C1 segment of cervical spinal cord (tissue), 14 donors: ENCODE measurements at regions not wholly inside any gene's neighbourhood (a gene's known extent, or its start where the extent isn't known, plus 50 kb on each side); places are given as distances from the start of the nearest gene placed in this dataset.
"Not testable (repeated sequence)": the region's sequence is repeated elsewhere in the genome, so short reads cannot be mapped to it uniquely, and the experiment has no call there.

Experiments
- DNase-seq, 14 donors: peaks; one replicate each; lab custom pipeline; 2025; lab: John Stamatoyannopoulos, UW

DNA sequence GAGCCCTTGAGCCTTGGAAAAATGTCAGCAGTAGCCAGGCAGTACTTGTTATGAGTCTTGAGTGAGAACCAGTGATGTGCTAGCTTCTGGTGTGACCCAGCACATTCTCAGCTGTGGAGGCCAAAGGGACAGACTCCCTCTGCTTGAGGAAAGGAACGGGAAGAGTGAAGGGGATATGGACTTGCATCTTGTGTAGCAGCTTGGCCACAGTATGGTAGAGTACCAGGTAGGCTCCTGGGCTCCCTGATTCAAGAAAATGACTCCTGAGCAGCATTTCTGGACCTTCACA, 1601.9 kb upstream of the ADGRL3 start:
- DNase-seq, result no peak

GRCh38 chr4:59608466-59608865, 1591.7 kb upstream of the ADGRL3 start:
- DNase-seq, result no peak

- DNase-seq, result no peak
Measured at GRCh38 chr4:59612235-59612634, 1587.9 kb upstream of the ADGRL3 start.

DNA sequence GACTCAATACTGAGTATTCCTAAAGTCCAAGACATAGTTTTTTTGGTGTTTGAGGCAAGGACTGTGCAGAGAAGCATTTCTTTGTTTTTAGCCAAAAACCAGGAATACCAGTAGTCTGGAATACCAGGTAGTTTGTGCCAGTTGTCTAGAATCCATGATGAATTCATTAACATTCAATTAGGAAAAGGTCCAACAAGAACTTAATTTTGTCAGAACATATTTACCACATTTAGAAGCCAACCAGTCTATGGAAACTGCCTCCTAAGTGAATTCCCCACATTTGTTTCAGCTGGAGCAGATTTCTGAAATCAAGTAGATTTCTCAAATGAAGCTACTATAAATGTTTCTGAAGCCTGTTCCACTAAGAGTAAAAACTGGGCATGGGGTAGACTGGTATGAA, 1584.8 kb upstream of the ADGRL3 start:
- DNase-seq, result no peak

DNA sequence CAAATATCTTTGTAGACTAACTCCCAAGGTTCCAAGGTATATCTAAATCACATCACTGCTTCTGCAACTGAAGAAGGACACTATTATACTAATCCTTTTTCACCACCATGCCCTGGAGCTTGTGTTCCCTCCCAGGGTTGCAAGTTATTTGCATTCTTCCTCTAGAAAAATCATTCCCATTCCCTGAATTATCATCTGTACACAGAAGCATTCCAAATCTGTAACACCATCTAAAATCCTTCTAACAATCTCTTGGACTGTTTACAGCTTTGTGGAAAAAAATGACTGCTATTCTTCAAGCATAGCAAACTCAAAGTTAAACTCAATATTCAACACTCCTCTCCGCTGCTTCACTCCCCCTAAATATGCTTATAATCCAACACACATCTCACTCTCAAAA, 1570.8 kb upstream of the ADGRL3 start:
- no peak for DNase-seq

GRCh38 chr4:59630235-59630634, 1569.9 kb upstream of the ADGRL3 start:
- no peak for DNase-seq

DNA sequence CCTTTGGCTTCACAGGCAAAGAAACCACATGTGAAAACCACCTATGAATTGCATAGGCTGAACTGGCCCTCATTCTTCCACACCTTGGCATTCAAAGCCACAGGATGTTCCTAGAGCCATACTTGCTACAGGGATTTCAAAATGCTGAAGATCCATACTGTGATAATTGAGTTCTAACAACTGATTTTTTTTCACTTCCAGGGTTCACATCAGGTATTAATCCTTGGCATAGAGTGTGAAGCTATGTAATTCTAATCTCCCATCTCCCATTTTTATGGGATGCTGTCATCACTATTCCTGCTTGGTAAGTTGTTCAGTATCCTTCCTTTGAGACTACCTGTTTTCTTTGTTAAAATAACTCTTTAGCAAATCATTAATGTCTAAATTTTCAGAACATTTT, 1569.2 kb upstream of the ADGRL3 start:
- no peak for DNase-seq

- no peak for DNase-seq
Measured at GRCh38 chr4:59637596-59637995, 1562.5 kb upstream of the ADGRL3 start.

- DNase-seq, result no peak
Measured at GRCh38 chr4:59643682-59644081, 1556.4 kb upstream of the ADGRL3 start.

DNA sequence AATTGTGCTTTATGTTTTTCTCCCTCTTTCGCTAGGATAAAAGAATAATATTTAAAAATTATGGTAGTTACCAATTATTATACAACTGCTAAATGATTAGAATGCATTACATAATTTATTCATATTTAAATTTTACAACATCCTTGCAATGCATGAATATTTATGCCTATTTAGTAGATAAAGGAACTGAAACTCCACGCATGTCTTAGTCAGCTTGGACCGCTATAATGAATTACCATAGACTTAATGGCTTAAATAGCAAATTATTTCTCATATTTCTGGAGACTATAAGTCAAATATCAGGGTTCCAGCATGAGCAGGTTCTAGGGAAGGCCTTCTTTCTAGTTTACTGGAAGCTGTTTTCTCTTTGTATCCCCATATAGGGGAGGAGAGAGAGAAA, 1555.4 kb upstream of the ADGRL3 start:
- no peak for DNase-seq

DNA sequence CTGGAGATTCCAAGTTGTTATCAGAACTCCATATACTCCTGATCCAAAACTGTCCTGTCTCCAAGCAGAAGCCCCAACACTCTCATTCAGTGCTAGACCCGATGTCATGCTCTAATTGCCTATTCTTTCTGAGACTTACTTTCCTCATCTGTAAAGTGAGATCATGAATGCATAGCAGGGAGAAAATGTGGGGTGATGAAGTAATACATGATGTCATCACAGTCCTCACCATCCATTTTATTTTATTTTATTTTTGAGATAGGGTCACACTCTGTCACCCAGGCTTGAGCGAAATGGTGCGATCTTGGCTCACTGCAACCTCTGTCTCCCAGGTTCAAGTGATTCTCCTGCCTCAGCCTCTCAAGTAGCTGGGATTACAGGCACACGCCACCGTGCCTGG, 1554.0 kb upstream of the ADGRL3 start:
- no peak for DNase-seq

DNA sequence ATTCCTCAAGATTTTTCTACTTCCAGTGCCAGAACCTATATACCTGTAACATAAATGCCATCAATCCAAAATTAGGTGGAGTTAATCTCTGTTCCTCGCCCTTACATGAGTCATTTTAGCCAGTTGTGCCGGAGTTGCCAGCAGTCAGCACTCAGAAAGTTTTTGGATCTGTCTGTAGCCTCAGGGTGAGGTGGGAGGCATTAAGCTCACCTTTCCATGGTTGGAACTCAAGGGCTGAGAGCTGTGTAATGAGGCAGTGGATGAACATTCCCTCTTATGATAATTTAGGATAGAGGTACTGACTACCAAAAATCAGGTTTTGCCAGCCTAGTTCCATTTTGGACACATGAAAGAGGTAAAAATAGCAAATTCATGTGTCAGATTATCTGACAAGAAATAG, 1553.1 kb upstream of the ADGRL3 start:
- no peak for DNase-seq

DNA sequence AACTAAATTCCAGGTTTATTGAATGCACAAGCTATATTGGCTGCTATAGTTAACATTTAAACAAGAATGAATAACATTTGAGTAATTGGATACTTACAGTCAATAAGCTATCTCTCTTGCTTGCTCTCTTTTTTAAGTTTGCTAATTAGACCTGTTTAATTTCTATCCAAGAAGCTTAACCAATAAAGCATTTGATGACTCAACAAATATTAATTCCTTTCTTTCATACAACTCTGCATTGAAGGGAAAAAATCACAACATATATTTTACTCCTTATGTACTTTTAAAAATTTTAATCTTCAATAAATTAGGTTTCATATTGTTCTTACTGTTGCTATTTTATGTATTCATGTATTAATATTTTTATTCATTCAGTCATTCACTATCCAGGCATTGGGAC, 1552.6 kb upstream of the ADGRL3 start:
- no peak for DNase-seq

DNA sequence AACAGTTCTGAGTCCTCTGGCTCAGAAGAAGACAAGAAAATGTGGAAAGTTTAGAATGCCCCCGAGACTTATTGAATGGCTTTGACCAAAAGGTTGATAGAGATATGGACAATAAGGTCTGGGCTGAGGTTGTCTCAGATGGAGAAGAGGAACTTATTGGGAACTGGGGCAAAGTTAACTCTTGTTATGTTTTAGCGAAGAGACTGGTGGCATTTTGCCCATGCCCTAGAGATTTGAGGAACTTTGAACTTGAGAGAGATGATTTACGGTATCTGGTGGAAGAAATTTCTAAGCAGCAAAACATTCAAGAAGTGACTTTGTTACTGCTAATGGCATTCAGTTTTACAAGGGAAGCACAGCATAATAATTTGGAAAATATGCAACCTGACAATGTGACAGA, 1549.3 kb upstream of the ADGRL3 start:
- no peak for DNase-seq

DNA sequence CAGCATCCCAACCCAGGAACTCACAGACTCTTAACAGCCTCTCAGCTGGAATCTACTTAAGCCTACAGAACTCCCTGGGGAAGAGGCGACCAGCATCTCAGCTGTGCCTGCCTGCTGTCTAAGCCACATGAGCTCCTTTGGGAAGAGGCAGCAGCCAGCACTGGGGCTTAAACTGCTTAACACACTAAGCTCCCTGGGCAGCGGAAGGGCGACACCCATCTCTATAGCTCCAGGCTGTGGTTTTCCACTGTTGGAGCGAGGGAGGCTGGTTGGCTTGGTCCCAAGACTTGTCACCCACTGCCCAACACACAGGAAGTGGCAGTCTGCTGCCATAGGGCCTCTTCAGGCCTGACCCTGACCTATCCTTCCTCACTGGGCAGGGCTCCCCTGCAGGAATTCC, 1544.1 kb upstream of the ADGRL3 start:
- no peak for DNase-seq

- DNase-seq, result peak in 2 of 14 donors; percentile 1 to 2
Measured at GRCh38 chr4:59664771-59665170, 1535.4 kb upstream of the ADGRL3 start.

DNA sequence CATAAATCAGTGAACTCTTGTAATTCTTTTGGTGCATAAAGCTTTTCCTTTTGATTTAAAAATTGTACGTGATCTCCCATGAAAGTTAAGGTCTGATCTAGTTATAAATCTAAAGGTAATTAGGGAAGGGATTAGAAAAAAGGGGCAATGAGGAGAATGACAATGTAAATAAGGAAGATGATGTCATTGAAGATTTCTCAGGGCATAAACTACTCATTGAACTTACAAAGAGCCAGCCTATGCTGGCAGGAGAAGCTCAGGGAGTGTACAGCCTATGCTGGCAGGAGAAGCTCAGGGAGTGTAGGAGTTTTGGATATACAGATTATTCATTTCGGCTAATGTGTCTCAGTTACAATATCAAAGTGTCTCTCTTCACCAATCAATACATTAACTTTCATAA, 1533.5 kb upstream of the ADGRL3 start:
- DNase-seq, result no peak

DNA sequence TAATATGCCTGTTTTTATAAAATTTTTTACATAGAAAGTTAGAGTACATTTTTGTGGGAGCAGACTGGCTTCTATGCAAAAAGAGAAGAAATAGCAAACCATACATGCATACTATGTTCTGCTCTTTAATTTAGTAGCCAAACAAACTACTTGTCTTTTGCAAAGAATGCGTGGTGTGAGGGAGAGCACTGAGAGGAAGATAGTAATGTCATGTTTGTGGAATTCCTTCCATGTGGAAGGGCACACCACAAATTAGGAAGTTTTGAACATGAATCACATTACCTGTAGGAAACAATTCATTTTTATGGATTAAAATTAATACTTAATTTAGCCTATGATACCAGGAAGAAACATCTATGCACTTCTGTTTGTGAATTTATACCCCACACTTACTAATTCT, 1529.1 kb upstream of the ADGRL3 start:
- DNase-seq, result no peak

DNA sequence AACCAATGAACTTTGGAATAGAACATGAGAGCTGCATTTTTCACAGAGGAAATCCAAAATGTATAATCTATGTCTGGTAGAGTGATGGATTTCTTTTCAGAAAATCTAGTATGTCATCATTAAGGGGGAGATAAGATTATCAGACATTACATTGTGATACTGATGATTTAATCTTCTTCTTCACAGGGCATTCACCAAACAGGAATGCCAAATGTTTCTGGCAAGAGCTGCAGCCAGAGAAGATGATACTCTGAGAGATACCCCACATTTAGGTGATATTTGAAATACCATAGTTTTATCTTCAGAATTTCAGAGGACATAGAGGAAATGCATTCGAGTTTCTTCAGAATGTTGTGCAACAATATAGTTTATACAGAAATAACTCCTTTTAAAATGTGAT, 1523.7 kb upstream of the ADGRL3 start:
- DNase-seq, result no peak

- not testable (repeated sequence) for DNase-seq
Measured at GRCh38 chr4:59676992-59677391, 1523.1 kb upstream of the ADGRL3 start.

DNA sequence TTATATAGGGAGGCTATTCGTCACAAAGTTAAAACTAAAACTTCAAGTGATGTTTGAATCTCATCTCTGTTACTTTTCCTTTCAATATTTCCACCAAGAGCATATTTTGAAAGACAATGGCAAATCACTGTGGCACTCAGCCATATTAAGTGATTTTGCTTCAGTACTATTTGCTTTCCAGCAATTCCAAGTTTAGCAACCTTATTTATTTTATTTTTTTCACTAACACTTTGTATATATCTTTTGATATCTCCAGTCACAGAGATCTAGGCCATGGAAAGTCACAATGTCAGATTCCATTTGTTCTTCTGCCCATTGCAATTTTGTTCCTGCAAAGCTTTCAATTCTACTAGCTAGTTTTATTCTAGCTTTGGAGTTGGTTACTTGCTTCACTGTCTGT, 1514.5 kb upstream of the ADGRL3 start:
- DNase-seq, result no peak

DNA sequence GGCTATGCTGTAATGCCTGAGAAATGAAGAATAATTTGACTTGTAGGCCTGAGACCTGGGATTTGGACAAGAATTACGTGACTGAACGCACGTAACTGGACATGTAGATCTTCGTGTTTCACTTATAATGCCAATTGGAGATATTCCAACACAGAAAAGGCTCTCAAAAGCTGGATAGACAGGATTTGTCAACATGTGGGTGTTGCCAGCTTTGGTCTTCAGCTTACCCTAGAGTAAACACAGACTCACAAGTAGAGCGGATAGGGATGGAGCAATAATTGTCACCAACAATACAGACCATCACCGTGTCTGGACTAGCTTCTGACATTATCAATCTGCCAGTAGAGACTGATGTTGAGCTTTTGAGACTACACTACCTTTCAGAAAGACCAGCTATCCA, 1511.0 kb upstream of the ADGRL3 start:
- no peak for DNase-seq

DNA sequence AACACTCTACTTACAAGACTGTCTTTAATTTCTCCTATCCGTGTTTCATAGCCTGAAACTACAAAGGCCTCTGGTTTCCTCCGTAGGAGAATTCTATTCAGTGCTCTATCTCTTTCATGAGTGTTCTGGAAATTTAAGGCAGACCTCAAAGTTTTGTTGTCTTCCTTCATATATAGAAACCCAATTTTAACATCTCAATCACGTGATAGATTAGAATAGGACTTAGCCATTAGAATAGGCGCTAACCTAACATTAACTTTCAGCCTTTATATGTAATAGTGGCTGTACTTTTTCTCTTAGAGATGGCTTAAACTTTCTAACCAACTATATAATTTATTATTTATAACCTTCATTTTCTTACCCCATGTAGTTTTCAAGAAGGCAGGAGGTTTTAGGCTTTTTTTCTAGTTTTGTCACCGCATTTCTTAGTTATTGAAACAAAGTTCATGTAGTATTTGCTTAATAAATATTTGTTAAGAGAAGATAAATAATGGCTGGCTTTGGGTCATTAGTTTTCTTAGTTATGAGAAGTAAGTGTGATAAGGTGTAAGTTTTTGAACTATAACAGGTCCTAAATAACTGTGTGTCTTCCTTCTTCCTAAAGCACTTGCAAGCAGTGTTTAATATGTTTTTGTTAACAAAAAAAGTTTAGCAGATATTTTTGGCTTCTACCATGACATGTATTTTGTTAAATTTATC, 1504.6 kb upstream of the ADGRL3 start:
- DNase-seq, result no peak

DNA sequence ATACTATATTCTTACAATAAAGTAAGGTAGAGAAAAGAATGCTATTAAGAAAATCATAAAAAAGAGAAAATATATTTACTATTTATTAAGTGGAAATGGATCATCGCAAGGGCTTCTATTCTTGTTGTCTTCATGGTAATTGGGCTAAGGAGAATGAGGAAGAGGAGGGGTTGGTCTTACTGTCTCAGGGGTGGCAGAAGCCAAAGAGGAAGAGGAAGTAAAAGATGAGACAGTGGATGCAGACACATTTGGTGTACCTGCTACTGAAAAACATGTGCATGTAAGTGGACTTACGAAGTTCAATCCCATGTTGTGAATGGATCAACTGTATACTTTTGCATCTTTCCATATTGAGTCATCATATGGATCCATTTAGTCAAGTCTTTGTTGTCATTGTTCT, 1502.1 kb upstream of the ADGRL3 start:
- DNase-seq, result no peak

DNA sequence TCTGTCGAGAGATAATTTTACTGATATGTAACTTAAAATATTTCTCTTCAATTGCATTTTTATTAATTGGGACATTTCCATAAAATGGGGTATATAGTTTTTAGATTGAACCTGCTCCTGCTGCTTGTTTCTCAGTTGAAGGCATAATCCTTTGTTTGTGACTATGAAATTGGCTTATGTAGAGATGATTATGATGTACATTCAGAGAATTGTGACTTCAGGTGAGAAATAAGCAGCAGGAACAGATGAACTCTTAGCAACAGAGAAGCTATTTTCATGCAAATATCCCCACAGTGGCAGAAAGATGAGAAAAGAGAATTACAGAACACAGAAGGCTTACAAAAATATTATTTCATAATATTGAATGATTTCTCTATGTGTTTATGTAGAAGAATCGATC, 1499.5 kb upstream of the ADGRL3 start:
- DNase-seq, result no peak
